GM10248 (cell line): ENCODE measurements at regions not wholly inside any gene's neighbourhood (a gene's known extent, or its start where the extent isn't known, plus 50 kb on each side); places are given as distances from the start of the nearest gene placed in this dataset.

Experiments
- CTCF ChIA-PET: fragments of 300-600 bp; sonication (Branson Sonifier 250); formaldehyde crosslinking; extraction: SDS; loops from one replicate; lab custom pipeline; 2021; ENCODE audit warnings: antibody characterized with exemption; lab: Yijun Ruan, JAX
- POLR2A ChIA-PET: fragments of 350-650 bp; sonication (Branson Sonifier 250); formaldehyde crosslinking; extraction: SDS; loops from one replicate; lab custom pipeline; 2020; ENCODE audit warnings: antibody characterized with exemption; lab: Yijun Ruan, JAX
- DNase-seq: peaks from one replicate; pipeline ENCODE4 v3.0.0; 2012; ENCODE audit errors: extremely low spot score
- CTCF ChIP-seq: IDR thresholded peaks from 2 replicates; pipeline ENCODE4 v1.5.1; 2012; ENCODE audit warnings: mild to moderate bottlenecking, low read depth; ENCODE audit errors: extremely low read depth, missing control alignments, control extremely low read depth

DNA sequence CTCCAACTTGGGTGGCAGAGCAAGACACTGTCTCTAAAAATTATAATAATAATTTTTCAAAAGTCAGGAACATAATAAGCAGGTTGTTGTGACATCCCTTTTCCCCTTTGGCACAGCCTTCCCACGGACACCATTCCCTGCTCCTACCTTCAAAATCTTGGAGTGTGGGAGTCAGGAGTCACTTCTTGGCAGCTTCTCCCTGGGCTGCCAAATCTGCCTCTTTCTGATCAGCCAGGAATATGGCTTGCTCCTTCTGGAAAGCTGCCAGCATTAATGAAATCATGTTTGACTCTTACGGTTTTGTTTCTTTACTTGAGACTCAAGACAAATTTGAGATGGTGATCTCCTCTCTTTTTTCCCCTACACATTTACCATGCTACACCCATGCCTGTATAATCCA, 391.4 kb upstream of the SYT1 start:
- ChIA-PET CTCF (no interaction called here), POLR2A (no interaction called here)
- TF ChIP-seq CTCF = no peak
- DNase-seq = no peak

DNA sequence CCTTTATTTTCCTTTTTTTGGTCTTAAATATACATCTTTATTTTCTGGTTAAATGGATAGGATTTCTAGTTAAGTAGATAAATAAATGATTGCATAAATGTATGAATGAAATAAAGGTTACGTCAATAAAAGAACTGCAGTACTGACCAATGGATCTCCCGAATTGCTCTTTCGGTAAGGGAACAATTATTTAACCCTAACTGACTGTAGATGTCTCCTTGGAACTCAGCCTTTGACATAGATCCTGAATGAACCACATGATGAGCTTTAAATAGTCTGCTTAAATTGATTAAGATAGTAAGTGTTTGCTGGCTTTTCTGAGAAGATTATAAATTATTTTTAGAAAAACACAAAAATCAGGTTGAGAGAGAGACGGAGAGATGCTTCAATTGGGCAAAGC, 391.0 kb upstream of the SYT1 start:
- DNase-seq = no peak
- TF ChIP-seq CTCF = no peak
- ChIA-PET POLR2A (no interaction called here), CTCF (no interaction called here)

- ChIA-PET CTCF (interaction anchor here (3.5 kb wide), 1 partner anchor 13 kb away, joined by 16 read pairs; no protein-coding TSS in a partner anchor), POLR2A (no interaction called here)
- no peak for DNase-seq
- TF ChIP-seq CTCF = no peak
Observed at GRCh38 chr12:78483767-78484315, 380.7 kb upstream of the SYT1 start.

GRCh38 chr12:78489990-78490389, 374.6 kb upstream of the SYT1 start:
- CTCF ChIA-PET = interaction anchor here (0.7 kb wide), 1 partner anchor 9 kb away, joined by 3 read pairs; no protein-coding TSS in a partner anchor
- POLR2A ChIA-PET = no interaction called here
- no peak for TF ChIP-seq CTCF
- no peak for DNase-seq

DNA sequence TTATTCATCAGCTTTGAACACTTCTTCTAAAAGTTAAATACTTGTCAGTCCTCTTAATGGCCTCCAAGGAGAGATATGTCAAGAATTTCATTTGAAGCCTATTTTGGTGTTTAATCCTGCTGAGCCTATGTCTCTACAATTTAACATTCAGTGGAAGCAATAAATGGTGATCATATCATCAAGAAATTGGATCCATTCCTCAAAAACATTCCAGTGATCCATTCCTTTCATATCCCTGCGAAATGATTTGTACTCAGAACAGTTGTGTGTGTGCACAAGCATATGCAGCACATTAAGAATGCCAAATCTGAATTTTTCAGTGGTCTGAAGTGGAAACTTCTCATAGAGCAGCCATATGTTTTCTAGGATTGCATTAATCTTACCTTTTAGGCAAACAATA, 373.7 kb upstream of the SYT1 start:
- no peak for DNase-seq
- TF ChIP-seq CTCF = no peak
- ChIA-PET POLR2A (no interaction called here), CTCF (interaction anchor here (0.7 to 1.6 kb wide), 3 partner anchors 10 to 29 kb away, joined by 3 to 6 read pairs (median 3); no protein-coding TSS in a partner anchor)

DNA sequence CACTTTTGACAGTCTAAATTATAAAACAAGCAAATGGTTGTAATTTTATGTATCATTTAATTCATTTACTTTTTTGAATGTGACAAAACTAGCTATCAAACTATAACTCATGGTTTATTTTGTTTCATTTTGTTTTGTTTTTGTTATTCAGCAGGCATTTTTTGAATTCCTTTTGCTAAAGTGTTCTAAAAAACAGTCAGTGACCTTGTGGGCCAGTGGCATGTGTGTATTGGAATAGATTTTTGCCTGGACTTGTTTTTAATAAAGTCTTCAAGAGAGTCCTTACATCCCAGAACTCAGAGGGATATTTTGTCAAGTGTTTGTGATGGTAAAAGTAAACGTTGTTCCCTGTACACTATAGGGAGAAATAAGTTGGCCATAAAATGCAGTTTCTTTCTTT, 369.7 kb upstream of the SYT1 start:
- no peak for TF ChIP-seq CTCF
- CTCF ChIA-PET = no interaction called here
- POLR2A ChIA-PET = no interaction called here
- no peak for DNase-seq
